ENCODE measurements at regions not wholly inside any gene's neighbourhood (a gene's known extent, or its start where the extent isn't known, plus 50 kb on each side); places are given as distances from the start of the nearest gene placed in this dataset.

GRCh38 chr5:30890377-30890776 is 303.1 kb upstream of the CDH6 start:
- TF ChIP-seq CTCF (IDR thresholded peaks at IDR 0.05), result no peak
- Histone ChIP-seq H3K27me3 (no peaks in the 10 kb centered on the region), H3K36me3 (no peaks in the 10 kb centered on the region), H3K27ac (no peak overlapping the region), H3K9me3 (no peaks in the 10 kb centered on the region), H3K4me1 (no peaks in the 10 kb centered on the region), H3K4me3 (no peak overlapping the region)
- DNase-seq (ENCODE audit: low spot score in 2 of 2), result no peak
- intact Hi-C loops (cut with DNase I; ENCODE audit: low total_unique reads), result no loop called here

- Histone ChIP-seq H3K27me3 (no peaks in the 10 kb centered on the region), H3K4me3 (no peak overlapping the region), H3K4me1 (no peaks in the 10 kb centered on the region), H3K27ac (no peak overlapping the region), H3K36me3 (no peaks in the 10 kb centered on the region), H3K9me3 (no peaks in the 10 kb centered on the region)
- intact Hi-C loops (cut with DNase I; ENCODE audit: low total_unique reads), result no loop called here
- no peak for DNase-seq (ENCODE audit: low spot score in 2 of 2)
- TF ChIP-seq CTCF (IDR thresholded peaks at IDR 0.05), result no peak
- TF ChIP-seq POLR2A (IDR thresholded peaks at IDR 0.05), result no peak
- TF ChIP-seq POLR2AphosphoS5 (IDR thresholded peaks at IDR 0.05), result no peak
Observed at GRCh38 chr5:30880514-30880913, 313.0 kb upstream of the CDH6 start.

- H3K4me3 ChIP-seq, result no peak overlapping the region
- intact Hi-C loops (cut with DNase I; ENCODE audit: low total_unique reads), result loop anchor here (5.0 kb wide), 1 partner anchor 1623 kb away; no protein-coding TSS in a partner anchor
- no peaks in the 10 kb centered on the region for H3K9me3 ChIP-seq
- no peak for DNase-seq (ENCODE audit: low spot score in 2 of 2)
- TF ChIP-seq POLR2AphosphoS5 (IDR thresholded peaks at IDR 0.05), result no peak
- TF ChIP-seq POLR2A (IDR thresholded peaks at IDR 0.05), result no peak
- TF ChIP-seq CTCF (IDR thresholded peaks at IDR 0.05), result no peak
- no peaks in the 10 kb centered on the region for H3K36me3 ChIP-seq
- no peaks in the 10 kb centered on the region for H3K27me3 ChIP-seq
- H3K4me1 ChIP-seq, result no peaks in the 10 kb centered on the region
- no peak overlapping the region for H3K27ac ChIP-seq
Observed at GRCh38 chr5:30879887-30880286, 313.6 kb upstream of the CDH6 start.

- H3K27me3 ChIP-seq, result no peaks in the 10 kb centered on the region
- H3K4me3 ChIP-seq, result no peak overlapping the region
- no peaks in the 10 kb centered on the region for H3K4me1 ChIP-seq
- intact Hi-C loops (cut with DNase I; ENCODE audit: low total_unique reads), result loop anchor here (5.0 kb wide), 1 partner anchor 1621 kb away; no protein-coding TSS in a partner anchor
- TF ChIP-seq CTCF (IDR thresholded peaks at IDR 0.05), result no peak
- TF ChIP-seq POLR2AphosphoS5 (IDR thresholded peaks at IDR 0.05), result no peak
- no peak for TF ChIP-seq POLR2A (IDR thresholded peaks at IDR 0.05)
- H3K36me3 ChIP-seq, result no peaks in the 10 kb centered on the region
- no peaks in the 10 kb centered on the region for H3K9me3 ChIP-seq
- DNase-seq (ENCODE audit: low spot score in 2 of 2), result no peak
- no peak overlapping the region for H3K27ac ChIP-seq
Observed at GRCh38 chr5:30878746-30879145, 314.7 kb upstream of the CDH6 start.

GRCh38 chr5:30878296-30878695 is 315.2 kb upstream of the CDH6 start:
- Histone ChIP-seq H3K4me3 (no peak overlapping the region), H3K27me3 (no peaks in the 10 kb centered on the region), H3K27ac (no peak overlapping the region), H3K4me1 (no peaks in the 10 kb centered on the region), H3K36me3 (no peaks in the 10 kb centered on the region), H3K9me3 (no peaks in the 10 kb centered on the region)
- intact Hi-C loops (cut with DNase I; ENCODE audit: low total_unique reads), result loop anchor here (5.0 kb wide), 1 partner anchor 1621 kb away; no protein-coding TSS in a partner anchor
- no peak for DNase-seq (ENCODE audit: low spot score in 2 of 2)
- no peak for TF ChIP-seq CTCF (IDR thresholded peaks at IDR 0.05)
- TF ChIP-seq POLR2AphosphoS5 (IDR thresholded peaks at IDR 0.05), result no peak
- no peak for TF ChIP-seq POLR2A (IDR thresholded peaks at IDR 0.05)
